ENCODE measurements at regions not wholly inside any gene's neighbourhood (a gene's known extent, or its start where the extent isn't known, plus 50 kb on each side); places are given as distances from the start of the nearest gene placed in this dataset.

GRCh38 chr14:104316121-104316722 lies 177.8 kb downstream of the KIF26A start:
- no peaks in the 10 kb centered on the region for H3K36me3 ChIP-seq (ENCODE audit: control insufficient read depth, insufficient read depth, low read length)
- FAIRE-seq (no peak), DNase-seq (ENCODE audit: extremely low read depth in 1 of 4, low spot score in 3 of 4) (no peak), ATAC-seq (no peak)
- CTCF ChIA-PET (ENCODE audit: low intra/inter-chr PET ratio) = no interaction called here
- no peak for TF ChIP-seq MAX (CRISPR knock-in tag; IDR thresholded peaks at IDR 0.05)
- TF ChIP-seq TRIM28 (IDR thresholded peaks at IDR 0.05) = no peak
- TF ChIP-seq ATF7 (IDR thresholded peaks at IDR 0.05) = no peak
- no peak for TF ChIP-seq TGIF2 (CRISPR knock-in tag; IDR thresholded peaks at IDR 0.05)
- no peak for TF ChIP-seq NCOA2 (IDR thresholded peaks at IDR 0.05; ENCODE audit: partially characterized antibody in 2 of 2)
- no peak for TF ChIP-seq ZC3H8 (IDR thresholded peaks at IDR 0.05)
- TF ChIP-seq E4F1 (CRISPR knock-in tag; IDR thresholded peaks at IDR 0.05; ENCODE audit: borderline replicate concordance) = no peak
- TF ChIP-seq RB1 (IDR thresholded peaks at IDR 0.05; ENCODE audit: low read depth) = no peak
- TF ChIP-seq RNF219 (CRISPR knock-in tag; IDR thresholded peaks at IDR 0.05) = no peak
- TF ChIP-seq CBFA2T2 (conservative IDR thresholded peaks at IDR 0.05) = no peak
- TF ChIP-seq NFATC3 (IDR thresholded peaks at IDR 0.05) = no peak
- intact Hi-C loops (cut with micrococcal nuclease) = no loop called here
- H3K9me1 ChIP-seq (ENCODE audit: control insufficient read depth, insufficient read depth, low read length) = no peaks in the 10 kb centered on the region
- H3K4me3 ChIP-seq = no peak overlapping the region
- H3K79me2 ChIP-seq (ENCODE audit: control insufficient read depth, insufficient read depth, low read length) = no peaks in the 10 kb centered on the region
- no peak overlapping the region for H3K27ac ChIP-seq (ENCODE audit: extremely low read depth, low read depth, low read length)
- H2AFZ ChIP-seq (ENCODE audit: low read depth, low read length) = no peak overlapping the region
- no peaks in the 10 kb centered on the region for H4K20me1 ChIP-seq (replicated peaks; ENCODE audit: control insufficient read depth, insufficient read depth, low read length)
- no TSS peak for BruUV-seq (replicated peaks)
- 0% methylated on average over 1 of the region's 20 CpGs for WGBS (ENCODE audit: insufficient coverage, low coverage, missing lambda C conversion rate)
- no peak overlapping the region for H3K9ac ChIP-seq (ENCODE audit: insufficient read depth in 1 of 2, low read depth in 2 of 2, low read length in 2 of 2)
- POLR2A ChIA-PET = no interaction called here
- peaks cover 0 to 8% of the 10 kb centered on the region in 2 experiments; a peak in 1 of 5 replicates for H3K27me3 ChIP-seq (ENCODE audit: control insufficient read depth in 2 of 2, insufficient read depth in 2 of 2, low read length in 2 of 2)
- H3K4me1 ChIP-seq (replicated peaks in 1 of 2; ENCODE audit: control insufficient read depth in 2 of 2, insufficient read depth in 2 of 2, low read length in 2 of 2) = no peaks in the 10 kb centered on the region
- in situ Hi-C loops (cut with MboI) = no loop called here
- H3K9me3 ChIP-seq (replicated peaks; ENCODE audit: control insufficient read depth, insufficient read depth, low read depth, low read length) = no peaks in the 10 kb centered on the region
- H3K4me2 ChIP-seq (ENCODE audit: insufficient read depth, low read length) = no peak overlapping the region

All from K562 (cell line).